ENCODE measurements at regions not wholly inside any gene's neighbourhood (a gene's known extent, or its start where the extent isn't known, plus 50 kb on each side); places are given as distances from the start of the nearest gene placed in this dataset.
"Not testable (repeated sequence)": the region's sequence is repeated elsewhere in the genome, so short reads cannot be mapped to it uniquely, and the experiment has no call there.

DNA sequence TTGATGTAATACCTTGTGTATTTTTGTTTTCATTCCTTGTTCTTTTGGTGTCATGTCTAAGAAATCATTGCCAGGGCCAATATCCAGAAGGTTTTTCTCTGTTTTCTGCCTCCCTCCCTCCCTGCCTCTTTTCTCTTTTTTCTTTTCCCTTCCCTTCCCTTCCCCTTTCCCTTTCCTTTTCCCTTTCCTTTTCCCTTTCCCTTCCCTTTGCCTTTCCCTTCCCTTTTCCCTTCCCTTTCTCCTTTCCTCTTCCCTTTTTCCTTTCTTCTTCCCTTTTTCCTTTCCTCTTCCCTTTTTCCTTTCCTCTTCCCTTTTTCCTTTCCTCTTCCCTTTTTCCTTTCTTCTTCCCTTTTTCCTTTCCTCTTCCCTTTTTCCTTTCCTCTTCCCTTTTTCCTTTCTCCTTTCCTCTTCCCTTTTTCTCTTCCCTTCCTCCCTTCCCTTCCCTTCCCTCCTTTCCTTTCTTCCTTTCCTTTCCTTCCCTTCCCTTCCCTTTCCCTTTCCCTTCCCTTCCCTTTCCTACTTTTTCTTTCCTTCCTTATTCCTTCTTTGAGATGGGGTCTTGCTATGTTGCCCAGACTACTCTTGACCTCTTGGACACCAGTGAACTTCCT is 646.1 kb downstream of the RAPGEF2 start:
- DNase-seq = no peak

DNA sequence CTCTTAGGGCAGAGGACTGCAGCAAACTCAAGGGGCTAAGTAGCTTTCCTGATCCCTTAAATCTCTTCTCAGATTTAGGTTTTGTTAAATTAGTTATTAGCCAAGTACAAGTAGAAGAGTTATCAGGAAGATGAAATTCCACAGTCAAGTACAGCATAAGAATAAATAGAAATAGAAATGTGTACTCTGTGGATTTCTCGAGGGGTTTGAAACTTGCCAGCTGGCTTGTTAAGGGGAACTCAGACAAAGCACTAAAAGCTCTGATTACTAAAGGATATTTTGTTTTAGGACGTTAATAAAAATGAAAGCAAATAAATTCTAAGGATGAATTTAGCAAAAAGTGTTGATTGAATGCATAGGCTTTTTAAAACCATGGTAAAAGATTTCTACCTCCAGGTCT is 654.6 kb downstream of the RAPGEF2 start:
- no peak for DNase-seq

DNA sequence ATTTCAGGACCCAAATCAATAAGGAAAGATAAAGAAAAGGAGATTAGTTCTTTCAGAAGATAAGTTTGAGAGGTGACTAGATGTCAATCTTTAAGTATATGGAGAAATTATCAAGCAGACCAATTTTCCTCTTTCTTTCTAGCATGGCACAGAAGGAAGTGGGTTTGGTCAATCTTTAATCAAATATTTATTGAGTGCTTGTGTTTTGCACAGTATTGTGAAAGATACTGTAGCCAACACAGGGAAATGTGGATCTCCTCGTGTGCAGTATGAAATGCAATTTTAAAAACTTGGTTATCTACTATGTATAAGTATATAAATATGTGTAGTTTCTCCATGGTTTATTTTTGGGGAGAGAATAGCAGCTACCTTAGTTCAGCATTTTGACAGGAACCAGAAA is 655.2 kb downstream of the RAPGEF2 start:
- no peak for DNase-seq

DNA sequence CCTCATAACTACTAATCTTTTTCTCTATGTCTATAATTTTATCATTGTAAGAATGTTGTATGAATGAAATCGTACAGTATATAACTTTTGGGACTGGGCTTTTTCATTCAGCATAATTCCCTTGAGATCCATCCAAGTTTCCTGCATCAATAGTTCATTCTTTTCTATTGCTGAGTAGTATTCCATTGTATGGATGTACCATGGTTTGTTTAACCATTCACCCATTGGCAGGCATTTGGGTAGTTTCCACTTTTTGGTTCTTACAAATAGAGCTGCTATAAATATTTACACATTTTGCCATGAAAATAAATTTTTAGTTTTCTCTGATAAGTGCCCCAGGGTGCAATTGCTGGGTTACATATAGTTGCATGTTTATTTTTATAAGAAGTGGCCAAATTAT is 659.8 kb downstream of the RAPGEF2 start:
- no peak for DNase-seq

GRCh38 chr4:159764343-159764952 is 661.6 kb downstream of the RAPGEF2 start:
- DNase-seq = peak; percentile 64

GRCh38 chr4:159765382-159765781 is 662.5 kb downstream of the RAPGEF2 start:
- DNase-seq = no peak

GRCh38 chr4:159766241-159766640 is 663.4 kb downstream of the RAPGEF2 start:
- no peak for DNase-seq

DNA sequence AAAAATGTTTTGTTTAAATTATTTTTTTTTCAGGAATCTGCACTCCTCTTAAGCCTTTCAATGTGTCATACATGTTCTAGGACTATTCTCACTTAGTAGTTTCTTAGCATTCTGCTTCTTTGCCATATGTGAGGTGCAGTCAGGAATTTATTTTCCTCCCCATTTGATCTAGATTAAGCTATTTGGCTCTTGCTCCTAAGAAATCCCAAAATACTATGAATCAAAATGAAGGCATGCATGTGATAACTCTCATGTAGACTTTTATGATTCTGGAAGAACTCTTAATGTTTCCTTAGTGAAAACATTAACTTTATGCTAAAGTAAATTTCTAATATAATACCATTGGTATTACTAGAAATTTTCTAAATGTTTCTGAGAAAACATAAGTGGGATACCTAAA is 664.5 kb downstream of the RAPGEF2 start:
- no peak for DNase-seq

DNA sequence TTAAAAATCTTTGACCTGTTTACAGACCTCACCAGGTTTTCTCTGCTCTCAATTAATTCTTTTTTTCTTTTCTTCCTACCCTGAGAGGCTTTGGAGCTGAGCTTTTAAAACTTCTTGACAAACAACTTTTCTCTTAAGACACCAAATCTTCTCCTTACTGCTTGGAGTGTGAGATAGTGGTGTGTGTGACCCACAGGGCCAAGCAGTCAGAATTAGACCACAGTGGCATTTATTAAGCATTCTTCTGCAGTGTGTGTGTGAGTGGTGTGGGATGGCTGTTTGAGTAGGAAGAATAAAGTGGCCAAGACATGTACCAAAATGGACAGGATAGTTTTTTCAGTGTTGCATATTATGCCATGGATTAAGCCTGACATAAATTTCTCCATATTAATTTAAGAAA is 665.1 kb downstream of the RAPGEF2 start:
- DNase-seq = no peak

- no peak for DNase-seq
Observed at GRCh38 chr4:159770401-159770800, 667.5 kb downstream of the RAPGEF2 start.

DNA sequence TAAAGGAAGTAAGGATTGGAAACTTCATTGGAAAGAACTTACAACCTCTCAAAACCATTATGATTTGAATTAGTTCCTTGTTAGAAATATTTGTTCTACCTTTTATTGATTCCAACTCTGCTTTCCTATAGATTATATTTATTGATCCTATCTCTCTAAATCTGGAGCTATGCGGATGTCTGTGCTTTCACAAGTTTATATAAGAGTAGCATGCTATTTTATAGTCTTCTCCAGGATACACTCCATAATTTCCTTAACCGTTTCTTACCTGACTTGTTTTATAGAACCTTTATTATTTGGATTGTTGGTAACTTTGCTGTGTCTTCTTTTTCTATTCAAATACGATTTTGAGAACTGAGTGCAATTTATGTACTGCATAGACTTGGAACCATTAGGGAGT is 668.1 kb downstream of the RAPGEF2 start:
- no peak for DNase-seq

- DNase-seq = no peak
Observed at GRCh38 chr4:159776961-159777360, 674.1 kb downstream of the RAPGEF2 start.

DNA sequence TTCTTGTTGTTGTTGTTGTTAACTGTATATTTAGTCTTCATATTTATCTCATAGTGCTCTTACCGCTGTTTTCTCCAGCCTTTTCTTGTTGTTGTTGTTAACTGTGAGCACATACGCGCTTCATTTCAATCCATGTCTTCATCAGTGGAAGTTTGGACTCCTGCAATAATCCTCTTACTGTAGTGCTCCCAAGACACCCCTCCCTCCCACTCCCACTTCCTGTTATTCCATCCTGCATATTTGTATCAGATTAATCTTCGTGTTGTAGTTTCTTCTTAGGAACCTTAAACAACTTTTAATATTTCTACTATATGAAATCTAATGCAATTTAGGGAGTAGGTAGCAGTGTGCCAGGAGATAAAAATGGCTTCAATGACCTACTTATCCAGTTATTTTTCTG is 674.8 kb downstream of the RAPGEF2 start:
- DNase-seq = no peak

DNA sequence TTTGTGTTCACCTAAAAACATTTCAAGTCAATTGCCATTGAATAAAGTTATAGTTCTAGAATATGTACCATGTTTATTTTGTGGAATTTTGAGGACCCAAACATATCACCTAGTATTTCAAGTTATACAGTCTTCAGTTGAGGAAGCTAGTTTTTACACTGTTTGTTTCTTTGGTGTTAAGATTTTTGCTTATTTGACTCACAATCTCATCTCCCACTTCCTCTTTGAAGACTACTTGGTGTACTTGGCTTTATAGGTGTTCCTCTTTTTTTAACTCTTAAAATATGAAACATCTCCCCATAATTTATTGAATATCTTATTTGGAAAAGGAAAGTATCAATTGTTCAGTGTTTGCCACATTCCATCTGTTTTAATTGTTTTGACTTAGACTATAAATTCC is 675.4 kb downstream of the RAPGEF2 start:
- DNase-seq = no peak

DNA sequence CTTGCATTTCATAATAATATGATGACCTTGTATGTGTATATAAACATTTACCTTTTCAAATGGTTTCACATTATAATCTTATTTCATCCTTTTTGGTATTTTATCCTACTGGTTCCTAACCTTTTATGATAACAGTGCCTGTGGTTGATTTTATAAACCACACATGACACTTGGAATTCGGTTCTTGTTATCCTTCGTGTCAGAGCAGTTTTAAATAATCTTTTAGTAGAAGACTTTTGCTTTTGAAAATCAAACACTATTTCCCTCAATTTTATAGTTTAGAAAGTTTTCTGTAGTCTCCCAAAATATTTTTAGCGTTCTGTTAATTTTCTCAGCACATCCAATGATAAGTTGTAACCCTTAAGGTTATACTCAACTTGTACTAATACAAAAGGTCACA is 676.8 kb downstream of the RAPGEF2 start:
- no peak for DNase-seq

DNA sequence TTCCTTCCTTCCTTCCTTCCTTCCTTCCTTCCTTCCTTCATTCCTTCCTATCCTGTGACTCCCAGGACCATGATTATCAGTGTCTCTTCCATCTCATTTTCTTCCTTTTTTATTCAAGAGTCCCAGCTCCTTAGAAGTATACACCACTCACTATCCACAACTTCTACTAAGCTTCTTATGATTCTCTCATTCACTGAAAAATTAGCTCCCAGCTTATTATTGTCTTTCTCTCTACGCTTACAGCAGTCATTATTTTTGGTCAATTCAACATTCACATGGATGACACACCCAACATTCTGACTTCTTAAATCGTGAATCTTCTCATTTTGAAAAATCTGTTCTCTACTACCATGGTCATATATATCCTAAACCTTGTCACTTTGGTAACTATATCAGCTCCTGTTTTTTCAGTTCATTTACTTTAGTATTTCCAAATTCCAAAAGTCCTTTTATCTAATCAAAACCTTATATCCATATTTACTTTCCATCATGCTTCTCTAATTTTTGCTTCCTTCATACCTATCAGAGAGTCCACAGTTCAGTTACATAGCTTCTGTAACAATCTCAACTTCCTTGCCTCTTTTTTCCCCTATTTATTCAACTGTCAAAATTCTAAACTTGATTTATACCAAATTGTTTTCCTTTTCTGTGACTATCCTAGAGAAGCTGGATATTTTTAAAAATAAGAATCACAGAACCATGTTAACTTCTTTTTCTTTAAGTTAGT is 677.5 kb downstream of the RAPGEF2 start:
- no peak for DNase-seq

DNA sequence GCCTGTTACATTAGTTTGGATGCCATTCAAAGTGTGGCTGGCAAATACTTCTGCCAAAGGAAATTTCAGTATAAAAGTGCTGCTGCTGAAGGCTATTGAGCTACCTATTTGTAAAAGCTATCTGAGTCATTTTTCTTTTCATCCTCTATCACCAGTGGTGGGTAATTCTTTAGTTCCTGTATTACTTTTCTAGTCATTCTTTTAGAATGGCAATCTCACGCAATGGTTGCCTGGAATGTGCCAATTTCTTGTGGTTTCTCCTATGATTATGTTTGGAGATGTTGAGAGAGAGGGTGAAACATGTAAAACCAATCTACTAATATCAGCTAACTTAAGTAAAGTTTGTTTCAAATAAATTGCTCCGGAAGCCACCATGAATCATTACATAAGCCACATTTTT is 685.0 kb downstream of the RAPGEF2 start:
- DNase-seq = no peak

GRCh38 chr4:159791334-159791733 is 688.5 kb downstream of the RAPGEF2 start:
- no peak for DNase-seq

DNA sequence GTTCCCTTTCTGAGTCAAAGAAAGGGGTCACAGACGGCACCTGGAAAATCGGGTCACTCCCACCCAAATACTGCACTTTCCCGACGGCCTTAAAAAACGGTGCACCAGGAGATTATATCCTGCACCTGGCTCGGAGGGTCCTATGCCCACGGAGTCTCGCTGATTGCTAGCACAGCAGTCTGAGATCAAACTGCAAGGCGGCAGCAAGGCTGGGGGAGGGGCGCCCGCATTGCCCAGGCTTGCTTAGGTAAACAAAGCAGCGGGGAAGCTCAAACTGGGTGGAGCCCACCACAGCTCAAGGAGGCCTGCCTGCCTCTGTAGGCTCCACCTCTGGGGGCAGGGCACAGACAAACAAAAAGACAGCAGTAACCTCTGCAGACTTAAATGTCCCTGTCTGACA is 701.7 kb downstream of the RAPGEF2 start:
- DNase-seq = not testable (repeated sequence)

- no peak for DNase-seq
Observed at GRCh38 chr4:159823743-159824142, 720.9 kb downstream of the RAPGEF2 start.

- DNase-seq = no peak
Observed at GRCh38 chr4:159828687-159829086, 725.8 kb downstream of the RAPGEF2 start.

DNA sequence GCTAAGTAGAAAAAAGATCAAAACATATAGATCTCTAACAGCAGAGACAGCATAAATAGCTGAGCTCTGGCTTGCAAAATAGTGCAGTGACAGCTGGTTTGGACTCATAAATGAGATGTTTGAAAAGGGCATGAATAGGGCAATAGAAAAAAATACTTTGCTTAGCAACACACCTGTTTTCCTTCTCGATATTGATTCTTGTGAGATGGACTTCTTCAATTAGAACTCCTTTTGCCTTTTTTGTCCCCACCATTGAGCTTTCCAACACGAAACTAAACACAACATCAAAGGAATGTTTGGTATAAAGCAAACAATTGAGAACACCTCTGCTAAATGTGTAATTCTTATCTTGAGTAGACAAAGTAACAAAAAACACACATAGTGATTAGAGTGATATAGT is 726.3 kb downstream of the RAPGEF2 start:
- no peak for DNase-seq

DNA sequence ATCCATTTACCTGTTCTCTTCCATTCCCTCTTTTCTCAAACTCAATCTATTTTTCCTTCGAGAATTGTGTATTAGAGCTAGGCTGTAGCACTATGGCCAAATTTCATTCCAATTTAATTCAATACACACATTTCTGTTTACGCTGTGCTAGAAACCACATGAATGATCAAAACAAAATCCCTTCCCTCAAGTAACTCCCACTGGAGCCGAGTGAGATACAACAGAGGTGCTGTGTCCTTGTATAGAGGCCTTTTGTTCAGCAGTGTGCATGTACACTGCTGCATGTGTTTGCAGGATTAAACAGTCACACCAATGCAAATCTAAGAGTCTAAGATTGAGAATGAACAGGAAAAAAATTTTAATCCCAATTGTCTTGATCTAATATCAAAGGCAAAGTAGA is 734.2 kb downstream of the RAPGEF2 start:
- DNase-seq = no peak

DNA sequence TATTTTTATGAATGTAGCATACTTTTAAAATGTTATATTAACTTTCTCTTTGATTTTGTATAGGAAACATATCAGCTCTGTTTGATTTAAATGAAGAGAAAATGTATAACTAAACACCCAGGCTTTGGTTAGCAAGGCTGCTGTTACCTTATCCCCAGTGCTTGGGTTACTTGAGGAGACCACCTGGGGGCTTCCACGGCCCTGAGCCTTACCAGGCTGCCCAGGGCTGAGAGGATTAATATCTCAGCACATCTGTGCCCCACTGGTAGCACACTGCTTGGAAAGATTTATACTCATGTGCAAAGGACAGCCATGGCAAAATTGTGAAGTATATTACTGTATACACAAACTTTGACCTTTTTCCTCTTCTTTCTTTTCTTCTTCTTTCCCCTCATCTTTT is 752.9 kb downstream of the RAPGEF2 start:
- no peak for DNase-seq

DNA sequence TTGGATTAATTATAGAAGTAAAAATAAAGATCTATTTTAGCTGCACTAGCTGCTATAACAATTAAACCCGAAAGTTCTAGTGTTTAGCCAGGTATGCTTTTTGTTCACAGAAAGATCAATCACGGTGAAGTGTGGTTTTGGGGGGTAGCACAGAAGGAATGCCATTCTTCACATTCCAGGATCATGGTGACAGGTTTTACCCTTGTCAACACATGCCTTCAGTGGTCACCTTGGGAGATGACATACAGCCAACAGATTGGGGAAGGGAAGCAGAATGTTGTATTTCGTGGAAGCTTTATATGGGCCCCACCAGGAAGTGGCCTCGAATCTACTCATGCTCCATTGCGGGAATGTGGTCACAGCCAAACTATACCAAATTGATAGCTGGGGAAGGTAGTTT is 753.6 kb downstream of the RAPGEF2 start:
- DNase-seq = no peak

Data from hematopoietic multipotent progenitor cell treated with erythropoietin and hydrocortisone succinate and interleukin-3 and kit ligand, for 8 days (in vitro differentiated cells).